Stomach (tissue), 8 donors: ENCODE measurements at regions not wholly inside any gene's neighbourhood (a gene's known extent, or its start where the extent isn't known, plus 50 kb on each side); places are given as distances from the start of the nearest gene placed in this dataset.
A peak's percentile ranks its signal among the peaks of the same experiment; 100 is the strongest.

Experiments used
- DNase-seq, 2 donors: peaks; one replicate each; pipeline versions ENCODE4 v3.0.0 to v3.0.0-alpha.2; 2013 to 2019
- H3K27ac ChIP-seq, 5 donors: fragments of 200-600 bp in 4 of 5; sonication (generic) in 4 of 5; one replicate each; pipeline ENCODE4 v1.5.1; 2013 to 2019; ENCODE audit warnings: mild to moderate bottlenecking in 1 of 5, moderate library complexity in 1 of 5
- H3K27me3 ChIP-seq, 3 donors: fragments of 200-600 bp; sonication (generic); one replicate each; pipeline ENCODE4 v1.5.1; 2017 to 2019; ENCODE audit warnings: mixed run types in 1 of 3
- H3K36me3 ChIP-seq, 4 donors: fragments of 200-600 bp; sonication (generic); 1 replicate in 3 of 4; 2 replicates in 1 of 4; pipeline ENCODE4 v1.5.1; 2016 to 2019
- H3K4me1 ChIP-seq, 4 donors: fragments of 200-600 bp; sonication (generic); one replicate each; pipeline ENCODE4 v1.5.1; 2016 to 2019
- H3K4me3 ChIP-seq, 4 donors: fragments of 200-600 bp; sonication (generic) in 3 of 4; one replicate each; pipeline ENCODE4 v1.5.1; 2016 to 2019; ENCODE audit warnings: mild to moderate bottlenecking in 1 of 4
- H3K9me3 ChIP-seq, 4 donors: fragments of 200-600 bp; sonication (generic); one replicate each; pipeline ENCODE4 v1.5.1; 2016 to 2019
- EP300 ChIP-seq: sonication (generic); formaldehyde crosslinking; IDR thresholded peaks from one replicate; pipeline ENCODE4 v1.6.1; 2017; ENCODE audit warnings: antibody characterized with exemption
- POLR2A ChIP-seq, 4 donors: fragments of 450-650 bp; IDR thresholded peaks; one replicate each; pipeline ENCODE4 v1.6.1; 2016; ENCODE audit warnings: antibody characterized with exemption in 4 of 4, control low read depth in 2 of 4, mild to moderate bottlenecking in 1 of 4, moderate library complexity in 1 of 4
- POLR2AphosphoS5 ChIP-seq, 3 donors: sonication (generic); formaldehyde crosslinking; IDR thresholded peaks; one replicate each; pipeline ENCODE4 v1.6.1; 2016; ENCODE audit warnings: antibody characterized with exemption in 3 of 3
- WGBS, 5 donors: extraction: QIAGEN DNeasy Blood & Tissue Kit in 3 of 5; methylation state at CpG; one replicate each; pipeline versions ENCODE4 v1.1.5 to v1.1.7; 2013 to 2018; 5-methylcytosine and 5-hydroxymethylcytosine counted together
- intact Hi-C: fragments of 100-400 bp; cut with DNase I; formaldehyde crosslinking; loops from one replicate; pipeline ENCODE4 v1.15.1; 2023; ENCODE audit warnings: low total_unique reads
- TF ChIP-seq, protein P1 (sequence below), 7 experiments: fragments of 450-650 bp in 4 of 7; fragments of 200-600 bp in 3 of 7; sonication (generic) in 3 of 7; IDR thresholded peaks; one replicate each; pipeline ENCODE4 v1.5.1; 2016 to 2019; ENCODE audit warnings: antibody characterized with exemption in 7 of 7, control low read depth in 2 of 7, mild to moderate bottlenecking in 1 of 7
- donor health status: healthy with polysubstance abuse.
- donor health status: Bipolar disorder and iron deficiency.
- donor health status: healthy.

DNA sequence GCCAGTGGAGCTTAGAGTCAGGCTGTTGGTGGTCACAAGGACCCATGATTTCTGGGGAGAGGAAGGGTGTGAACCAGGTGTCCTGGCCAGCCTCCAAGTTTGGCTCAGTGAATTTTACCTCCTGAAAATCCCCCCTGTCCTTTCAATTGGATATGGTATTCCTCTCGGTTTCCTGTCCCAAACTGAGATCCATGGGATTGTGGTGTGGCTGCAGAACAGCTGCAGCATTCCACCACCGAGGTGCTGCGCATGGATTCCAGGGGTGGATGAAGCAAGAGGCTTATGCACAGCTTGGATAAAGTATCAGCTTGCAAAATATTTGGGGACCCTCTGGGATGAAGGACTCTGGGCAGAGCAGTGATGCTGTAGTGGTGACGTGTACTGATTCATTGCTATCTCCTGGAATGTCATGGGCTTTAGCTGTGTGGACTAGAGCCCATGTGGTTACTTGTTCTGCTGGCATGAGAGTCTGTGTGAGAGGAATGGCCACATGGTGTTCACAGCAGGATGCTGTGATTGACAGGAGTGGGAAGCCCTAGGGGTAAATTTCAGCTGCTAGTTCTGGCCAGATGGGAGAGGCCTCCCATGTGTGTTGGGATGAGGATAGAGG lies 148.7 kb upstream of the SPAG17 start:
- no peaks in the 10 kb centered on the region for H3K4me1 ChIP-seq
- intact Hi-C loops, result no loop called here
- no peaks in the 10 kb centered on the region for H3K27me3 ChIP-seq
- H3K36me3 ChIP-seq, result no peaks in the 10 kb centered on the region
- H3K9me3 ChIP-seq, result no peaks in the 10 kb centered on the region
- 69 to 90% (median 87%) methylated on average over 3 to 4 of the region's 4 CpGs for WGBS, 5 donors
- TF ChIP-seq POLR2AphosphoS5 (IDR thresholded peaks at IDR 0.05) (no peak), POLR2A (IDR thresholded peaks at IDR 0.05) (no peak), EP300 (no peak)
- TF ChIP-seq, protein P1, sequence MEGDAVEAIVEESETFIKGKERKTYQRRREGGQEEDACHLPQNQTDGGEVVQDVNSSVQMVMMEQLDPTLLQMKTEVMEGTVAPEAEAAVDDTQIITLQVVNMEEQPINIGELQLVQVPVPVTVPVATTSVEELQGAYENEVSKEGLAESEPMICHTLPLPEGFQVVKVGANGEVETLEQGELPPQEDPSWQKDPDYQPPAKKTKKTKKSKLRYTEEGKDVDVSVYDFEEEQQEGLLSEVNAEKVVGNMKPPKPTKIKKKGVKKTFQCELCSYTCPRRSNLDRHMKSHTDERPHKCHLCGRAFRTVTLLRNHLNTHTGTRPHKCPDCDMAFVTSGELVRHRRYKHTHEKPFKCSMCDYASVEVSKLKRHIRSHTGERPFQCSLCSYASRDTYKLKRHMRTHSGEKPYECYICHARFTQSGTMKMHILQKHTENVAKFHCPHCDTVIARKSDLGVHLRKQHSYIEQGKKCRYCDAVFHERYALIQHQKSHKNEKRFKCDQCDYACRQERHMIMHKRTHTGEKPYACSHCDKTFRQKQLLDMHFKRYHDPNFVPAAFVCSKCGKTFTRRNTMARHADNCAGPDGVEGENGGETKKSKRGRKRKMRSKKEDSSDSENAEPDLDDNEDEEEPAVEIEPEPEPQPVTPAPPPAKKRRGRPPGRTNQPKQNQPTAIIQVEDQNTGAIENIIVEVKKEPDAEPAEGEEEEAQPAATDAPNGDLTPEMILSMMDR (IDR thresholded peaks at IDR 0.05), result no peak
- no peak overlapping the region for H3K4me3 ChIP-seq
- H3K27ac ChIP-seq, result no peak overlapping the region
- DNase-seq, result no peak

DNA sequence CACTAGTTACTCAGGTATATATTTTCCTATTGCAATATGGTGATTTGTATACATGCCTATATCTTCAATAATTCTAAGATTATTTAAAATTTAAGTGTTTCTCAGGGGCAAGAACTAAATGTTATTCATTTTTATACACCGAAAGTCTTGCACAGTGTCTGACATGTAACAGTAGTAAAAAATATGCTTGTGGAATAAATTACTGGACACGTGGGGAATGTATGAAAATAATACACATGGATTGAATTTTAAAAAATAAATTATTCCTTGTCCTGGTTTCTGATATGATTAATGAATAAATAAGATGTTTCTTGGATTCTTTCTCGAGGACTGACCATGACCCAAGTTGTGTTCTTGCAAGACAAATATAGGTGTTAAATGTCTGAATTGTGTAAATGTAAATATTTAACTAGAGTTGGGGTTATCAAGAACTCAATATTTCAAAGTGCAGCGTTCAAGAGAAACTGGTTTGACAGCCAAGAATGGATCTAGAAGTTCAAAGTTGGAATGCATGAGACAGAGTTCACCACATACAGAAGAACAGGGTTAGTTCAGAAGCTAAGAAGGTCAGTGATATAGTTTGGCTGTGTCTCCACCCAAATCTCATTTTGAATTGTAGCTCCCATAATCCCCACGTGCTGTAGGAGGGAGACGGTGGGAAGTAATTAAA lies 142.1 kb upstream of the SPAG17 start:
- no peaks in the 10 kb centered on the region for H3K27me3 ChIP-seq
- no peak overlapping the region for H3K4me3 ChIP-seq
- WGBS, 5 donors, result 32 to 44% (median 33%) methylated on average over 6 of the region's 6 CpGs
- H3K27ac ChIP-seq, result no peak overlapping the region
- intact Hi-C loops, result no loop called here
- H3K36me3 ChIP-seq, result no peaks in the 10 kb centered on the region
- TF ChIP-seq POLR2A (IDR thresholded peaks at IDR 0.05) (no peak), POLR2AphosphoS5 (IDR thresholded peaks at IDR 0.05) (no peak), EP300 (no peak)
- TF ChIP-seq, protein P1 (IDR thresholded peaks at IDR 0.05), result no peak
- H3K9me3 ChIP-seq, result no peaks in the 10 kb centered on the region
- H3K4me1 ChIP-seq, result no peaks in the 10 kb centered on the region
- DNase-seq, result peak in 1 of 2 donors; percentile 42

DNA sequence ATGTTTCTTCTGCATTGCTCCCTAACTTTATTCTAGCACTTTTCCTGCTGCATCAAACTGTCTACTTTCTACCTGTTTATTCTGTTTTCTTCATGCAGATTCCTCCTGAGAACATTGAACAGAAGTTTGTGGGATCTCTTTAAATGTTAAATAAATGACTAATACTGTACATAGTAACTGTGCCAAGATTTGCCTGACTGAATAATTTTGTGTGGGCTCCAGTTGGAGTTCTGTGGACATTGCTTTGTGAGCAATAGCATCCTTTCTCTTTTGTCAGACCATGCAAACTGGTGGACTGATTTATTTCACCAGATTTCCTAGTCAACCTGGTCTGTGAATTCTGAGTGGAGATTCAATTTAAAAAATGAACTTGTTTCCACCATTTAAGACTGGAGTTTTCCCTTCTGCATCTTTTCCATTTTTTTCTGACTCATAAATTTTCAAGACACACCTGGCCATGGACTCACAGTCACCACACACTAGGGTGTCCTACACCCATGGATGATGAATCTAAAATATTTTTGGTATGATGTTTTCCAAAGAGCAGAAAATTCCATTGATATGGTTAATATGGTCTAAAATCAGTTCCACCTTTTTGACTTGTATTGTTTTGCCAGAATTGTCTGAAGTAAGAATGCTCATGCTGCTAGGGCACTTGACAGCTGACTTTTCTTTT lies 140.7 kb upstream of the SPAG17 start:
- no peak for DNase-seq
- Histone ChIP-seq H3K4me3 (no peak overlapping the region), H3K27ac (no peak overlapping the region), H3K4me1 (no peaks in the 10 kb centered on the region), H3K36me3 (no peaks in the 10 kb centered on the region), H3K9me3 (no peaks in the 10 kb centered on the region), H3K27me3 (no peaks in the 10 kb centered on the region)
- intact Hi-C loops, result no loop called here
- TF ChIP-seq, protein P1 (IDR thresholded peaks at IDR 0.05), result no peak
- no peak for TF ChIP-seq POLR2A (IDR thresholded peaks at IDR 0.05)
- TF ChIP-seq POLR2AphosphoS5 (IDR thresholded peaks at IDR 0.05), result no peak
- TF ChIP-seq EP300, result no peak

DNA sequence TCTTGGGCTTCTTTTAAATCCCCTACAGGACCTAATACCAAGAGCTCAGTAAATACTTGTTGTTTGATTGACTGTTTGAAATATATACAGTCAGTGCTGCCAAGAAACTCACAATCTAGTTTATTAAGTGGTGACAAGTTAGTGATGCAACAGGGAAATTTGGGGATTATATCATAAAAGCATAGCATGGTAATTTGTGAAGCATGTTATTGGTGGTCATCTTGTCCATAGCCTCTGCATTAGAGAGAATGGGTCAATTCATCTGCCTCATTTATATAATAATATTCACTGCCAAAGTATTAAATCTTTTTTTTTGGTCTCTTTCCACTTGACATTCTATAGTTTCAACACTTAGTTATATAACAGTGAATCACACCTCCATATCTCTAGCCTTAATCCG lies 138.2 kb upstream of the SPAG17 start:
- no peaks in the 10 kb centered on the region for H3K36me3 ChIP-seq
- no peak overlapping the region for H3K4me3 ChIP-seq
- TF ChIP-seq POLR2AphosphoS5 (IDR thresholded peaks at IDR 0.05), result no peak
- no peak for TF ChIP-seq EP300
- no peak for TF ChIP-seq POLR2A (IDR thresholded peaks at IDR 0.05)
- TF ChIP-seq, protein P1 (IDR thresholded peaks at IDR 0.05), result no peak
- H3K9me3 ChIP-seq, result no peaks in the 10 kb centered on the region
- DNase-seq, result no peak
- intact Hi-C loops, result no loop called here
- no peak overlapping the region for H3K27ac ChIP-seq
- 0 to 91% (median 0%) methylated on average over 1 of the region's 1 CpG for WGBS, 5 donors
- H3K27me3 ChIP-seq, result no peaks in the 10 kb centered on the region
- no peaks in the 10 kb centered on the region for H3K4me1 ChIP-seq
